GM21717 (cell line): ENCODE measurements at regions not wholly inside any gene's neighbourhood (a gene's known extent, or its start where the extent isn't known, plus 50 kb on each side); places are given as distances from the start of the nearest gene placed in this dataset.
"Not testable (repeated sequence)": the region's sequence is repeated elsewhere in the genome, so short reads cannot be mapped to it uniquely, and the experiment has no call there.

Source experiments
- ATAC-seq: cut with Tn5 transposase; IDR thresholded peaks from one replicate; pipeline ENCODE4 v1.9.1; 2021; ENCODE audit warnings: mild to moderate bottlenecking, moderate library complexity; ENCODE audit not compliant: unreplicated experiment

GRCh38 chr1:38522915-38523567 is 336.5 kb downstream of the RRAGC start:
- ATAC-seq = no peak

GRCh38 chr1:38516560-38516959 is 343.0 kb downstream of the RRAGC start:
- ATAC-seq = no peak

- ATAC-seq = no peak
Observed at GRCh38 chr1:38512789-38513188, 346.8 kb downstream of the RRAGC start.

- ATAC-seq = no peak
Observed at GRCh38 chr1:38512024-38512767, 347.4 kb downstream of the RRAGC start.

GRCh38 chr1:38508232-38508631 is 351.3 kb downstream of the RRAGC start:
- no peak for ATAC-seq

- no peak for ATAC-seq
Observed at GRCh38 chr1:38507563-38507962, 352.0 kb downstream of the RRAGC start.

GRCh38 chr1:38505944-38506343 is 353.6 kb downstream of the RRAGC start:
- no peak for ATAC-seq

- ATAC-seq = no peak
Observed at GRCh38 chr1:38502758-38503157, 356.8 kb downstream of the RRAGC start.

GRCh38 chr1:38500891-38501290 is 358.7 kb downstream of the RRAGC start:
- ATAC-seq = no peak

GRCh38 chr1:38500352-38500751 is 359.2 kb downstream of the RRAGC start:
- ATAC-seq = no peak

- no peak for ATAC-seq
Observed at GRCh38 chr1:38498686-38499085, 360.9 kb downstream of the RRAGC start.

- ATAC-seq = no peak
Observed at GRCh38 chr1:38497921-38498656, 361.5 kb downstream of the RRAGC start.

GRCh38 chr1:38493306-38493705 is 366.3 kb downstream of the RRAGC start:
- ATAC-seq = not testable (repeated sequence)

GRCh38 chr1:38489844-38490270 is 369.7 kb downstream of the RRAGC start:
- ATAC-seq = no peak

- ATAC-seq = no peak
Observed at GRCh38 chr1:38488162-38488898, 371.2 kb downstream of the RRAGC start.

- no peak for ATAC-seq
Observed at GRCh38 chr1:38487396-38487795, 372.2 kb downstream of the RRAGC start.

GRCh38 chr1:38486085-38486484 is 373.5 kb downstream of the RRAGC start:
- no peak for ATAC-seq

GRCh38 chr1:38481871-38482826 is 377.4 kb downstream of the RRAGC start:
- ATAC-seq = no peak

GRCh38 chr1:38479662-38480061 is 379.9 kb downstream of the RRAGC start:
- ATAC-seq = not testable (repeated sequence)

- ATAC-seq = no peak
Observed at GRCh38 chr1:38477811-38478210, 381.8 kb downstream of the RRAGC start.
